ENCODE measurements at regions not wholly inside any gene's neighbourhood (a gene's known extent, or its start where the extent isn't known, plus 50 kb on each side); places are given as distances from the start of the nearest gene placed in this dataset.
"Not testable (repeated sequence)": the region's sequence is repeated elsewhere in the genome, so short reads cannot be mapped to it uniquely, and the experiment has no call there.

DNA sequence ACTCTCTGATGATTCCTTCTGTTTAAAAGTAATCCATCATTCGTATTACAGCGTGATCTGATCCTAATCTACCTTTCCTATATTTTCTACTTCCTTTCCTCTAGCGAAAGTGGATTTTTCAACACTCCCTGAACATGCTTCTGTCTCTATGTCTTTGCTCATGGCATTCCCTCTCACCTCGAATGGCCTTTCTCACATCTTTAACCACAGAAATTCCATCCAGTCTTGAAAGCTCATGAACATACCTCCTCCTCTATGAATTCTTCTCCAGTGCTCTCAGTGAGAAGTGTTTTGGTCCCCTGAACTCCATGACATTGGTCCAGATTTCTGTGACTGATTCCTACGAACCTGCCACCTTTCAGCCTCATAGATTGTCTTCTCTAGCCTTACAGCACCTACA is 323.2 kb downstream of the RAD51AP2 start:
- no peak for TF ChIP-seq ZFP41 (tag by site-specific recombination; IDR thresholded peaks at IDR 0.05; ENCODE audit: borderline replicate concordance)
- no peak for TF ChIP-seq OSR2 (tag by site-specific recombination; IDR thresholded peaks at IDR 0.05)
- no peak for TF ChIP-seq ZNF558 (tag by site-specific recombination; IDR thresholded peaks at IDR 0.05)
- TF ChIP-seq KLF16 (tag by site-specific recombination; IDR thresholded peaks at IDR 0.05): no peak
- TF ChIP-seq RBAK (tag by site-specific recombination; IDR thresholded peaks at IDR 0.05): no peak
- Histone ChIP-seq H3K4me3 (ENCODE audit: low read depth, low read length) (no peak overlapping the region), H3K9me3 (ENCODE audit: control insufficient read depth, insufficient read depth, low read depth, low read length) (no peaks in the 10 kb centered on the region), H3K4me1 (ENCODE audit: control insufficient read depth, insufficient read depth, low read length) (no peaks in the 10 kb centered on the region), H3K27ac (ENCODE audit: extremely low read depth, low read depth, low read length) (no peak overlapping the region), H3K36me3 (ENCODE audit: control insufficient read depth in 2 of 2, insufficient read depth in 1 of 2, low read length in 2 of 2) (no peaks in the 10 kb centered on the region)
- ChIA-PET POLR2A (no interaction called here), CTCF (no interaction called here)

DNA sequence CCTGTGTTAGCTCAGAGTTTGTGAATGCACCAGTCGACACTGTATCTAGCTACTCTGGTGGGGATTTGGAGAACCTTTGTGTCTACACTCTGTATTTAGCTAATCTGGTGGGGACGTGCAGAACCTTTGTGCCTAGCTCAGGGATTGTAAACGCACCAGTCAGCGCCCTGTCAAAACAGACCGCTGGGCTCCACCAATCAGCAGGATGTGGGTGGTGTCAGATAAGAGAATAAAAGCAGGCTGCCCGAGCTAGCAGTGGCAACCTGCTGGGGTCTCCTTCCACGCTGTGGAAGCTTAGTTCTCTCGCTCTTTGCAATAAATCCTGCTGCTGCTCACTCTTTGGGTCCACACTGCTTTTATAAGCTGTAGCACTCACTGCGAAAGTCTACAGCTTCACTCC is 324.2 kb downstream of the RAD51AP2 start:
- Histone ChIP-seq H3K4me1 (ENCODE audit: control insufficient read depth, insufficient read depth, low read length) (no peaks in the 10 kb centered on the region), H3K4me3 (ENCODE audit: low read depth, low read length) (no peak overlapping the region), H3K27ac (ENCODE audit: extremely low read depth, low read depth, low read length) (no peak overlapping the region), H3K9me3 (ENCODE audit: control insufficient read depth, insufficient read depth, low read depth, low read length) (no peaks in the 10 kb centered on the region), H3K36me3 (ENCODE audit: control insufficient read depth in 2 of 2, insufficient read depth in 1 of 2, low read length in 2 of 2) (no peaks in the 10 kb centered on the region)
- TF ChIP-seq, protein P1, sequence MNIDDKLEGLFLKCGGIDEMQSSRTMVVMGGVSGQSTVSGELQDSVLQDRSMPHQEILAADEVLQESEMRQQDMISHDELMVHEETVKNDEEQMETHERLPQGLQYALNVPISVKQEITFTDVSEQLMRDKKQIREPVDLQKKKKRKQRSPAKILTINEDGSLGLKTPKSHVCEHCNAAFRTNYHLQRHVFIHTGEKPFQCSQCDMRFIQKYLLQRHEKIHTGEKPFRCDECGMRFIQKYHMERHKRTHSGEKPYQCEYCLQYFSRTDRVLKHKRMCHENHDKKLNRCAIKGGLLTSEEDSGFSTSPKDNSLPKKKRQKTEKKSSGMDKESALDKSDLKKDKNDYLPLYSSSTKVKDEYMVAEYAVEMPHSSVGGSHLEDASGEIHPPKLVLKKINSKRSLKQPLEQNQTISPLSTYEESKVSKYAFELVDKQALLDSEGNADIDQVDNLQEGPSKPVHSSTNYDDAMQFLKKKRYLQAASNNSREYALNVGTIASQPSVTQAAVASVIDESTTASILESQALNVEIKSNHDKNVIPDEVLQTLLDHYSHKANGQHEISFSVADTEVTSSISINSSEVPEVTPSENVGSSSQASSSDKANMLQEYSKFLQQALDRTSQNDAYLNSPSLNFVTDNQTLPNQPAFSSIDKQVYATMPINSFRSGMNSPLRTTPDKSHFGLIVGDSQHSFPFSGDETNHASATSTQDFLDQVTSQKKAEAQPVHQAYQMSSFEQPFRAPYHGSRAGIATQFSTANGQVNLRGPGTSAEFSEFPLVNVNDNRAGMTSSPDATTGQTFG (tag by site-specific recombination; IDR thresholded peaks at IDR 0.05; ENCODE audit: borderline replicate concordance): no peak
- TF ChIP-seq, protein P2, sequence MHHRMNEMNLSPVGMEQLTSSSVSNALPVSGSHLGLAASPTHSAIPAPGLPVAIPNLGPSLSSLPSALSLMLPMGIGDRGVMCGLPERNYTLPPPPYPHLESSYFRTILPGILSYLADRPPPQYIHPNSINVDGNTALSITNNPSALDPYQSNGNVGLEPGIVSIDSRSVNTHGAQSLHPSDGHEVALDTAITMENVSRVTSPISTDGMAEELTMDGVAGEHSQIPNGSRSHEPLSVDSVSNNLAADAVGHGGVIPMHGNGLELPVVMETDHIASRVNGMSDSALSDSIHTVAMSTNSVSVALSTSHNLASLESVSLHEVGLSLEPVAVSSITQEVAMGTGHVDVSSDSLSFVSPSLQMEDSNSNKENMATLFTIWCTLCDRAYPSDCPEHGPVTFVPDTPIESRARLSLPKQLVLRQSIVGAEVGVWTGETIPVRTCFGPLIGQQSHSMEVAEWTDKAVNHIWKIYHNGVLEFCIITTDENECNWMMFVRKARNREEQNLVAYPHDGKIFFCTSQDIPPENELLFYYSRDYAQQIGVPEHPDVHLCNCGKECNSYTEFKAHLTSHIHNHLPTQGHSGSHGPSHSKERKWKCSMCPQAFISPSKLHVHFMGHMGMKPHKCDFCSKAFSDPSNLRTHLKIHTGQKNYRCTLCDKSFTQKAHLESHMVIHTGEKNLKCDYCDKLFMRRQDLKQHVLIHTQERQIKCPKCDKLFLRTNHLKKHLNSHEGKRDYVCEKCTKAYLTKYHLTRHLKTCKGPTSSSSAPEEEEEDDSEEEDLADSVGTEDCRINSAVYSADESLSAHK (tag by site-specific recombination; IDR thresholded peaks at IDR 0.05): no peak
- TF ChIP-seq, protein P3, sequence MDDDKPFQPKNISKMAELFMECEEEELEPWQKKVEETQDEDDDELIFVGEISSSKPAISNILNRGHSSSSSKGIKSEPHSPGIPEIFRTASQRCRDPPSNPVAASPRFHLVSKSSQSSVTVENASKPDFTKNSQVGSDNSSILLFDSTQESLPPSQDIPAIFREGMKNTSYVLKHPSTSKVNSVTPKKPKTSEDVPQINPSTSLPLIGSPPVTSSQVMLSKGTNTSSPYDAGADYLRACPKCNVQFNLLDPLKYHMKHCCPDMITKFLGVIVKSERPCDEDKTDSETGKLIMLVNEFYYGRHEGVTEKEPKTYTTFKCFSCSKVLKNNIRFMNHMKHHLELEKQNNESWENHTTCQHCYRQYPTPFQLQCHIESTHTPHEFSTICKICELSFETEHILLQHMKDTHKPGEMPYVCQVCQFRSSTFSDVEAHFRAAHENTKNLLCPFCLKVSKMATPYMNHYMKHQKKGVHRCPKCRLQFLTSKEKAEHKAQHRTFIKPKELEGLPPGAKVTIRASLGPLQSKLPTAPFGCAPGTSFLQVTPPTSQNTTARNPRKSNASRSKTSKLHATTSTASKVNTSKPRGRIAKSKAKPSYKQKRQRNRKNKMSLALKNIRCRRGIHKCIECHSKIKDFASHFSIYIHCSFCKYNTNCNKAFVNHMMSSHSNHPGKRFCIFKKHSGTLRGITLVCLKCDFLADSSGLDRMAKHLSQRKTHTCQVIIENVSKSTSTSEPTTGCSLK (tag by site-specific recombination; IDR thresholded peaks at IDR 0.05): no peak
- TF ChIP-seq ZFHX2 (tag by site-specific recombination; conservative IDR thresholded peaks at IDR 0.05) (no peak), ZNF76 (tag by site-specific recombination; IDR thresholded peaks at IDR 0.05; ENCODE audit: borderline replicate concordance, low read depth) (no peak), ZNF248 (tag by site-specific recombination; IDR thresholded peaks at IDR 0.05) (no peak), GLIS2 (tag by site-specific recombination; IDR thresholded peaks at IDR 0.05) (no peak), ZNF701 (tag by site-specific recombination; IDR thresholded peaks at IDR 0.05) (no peak)
- TF ChIP-seq, protein P4, sequence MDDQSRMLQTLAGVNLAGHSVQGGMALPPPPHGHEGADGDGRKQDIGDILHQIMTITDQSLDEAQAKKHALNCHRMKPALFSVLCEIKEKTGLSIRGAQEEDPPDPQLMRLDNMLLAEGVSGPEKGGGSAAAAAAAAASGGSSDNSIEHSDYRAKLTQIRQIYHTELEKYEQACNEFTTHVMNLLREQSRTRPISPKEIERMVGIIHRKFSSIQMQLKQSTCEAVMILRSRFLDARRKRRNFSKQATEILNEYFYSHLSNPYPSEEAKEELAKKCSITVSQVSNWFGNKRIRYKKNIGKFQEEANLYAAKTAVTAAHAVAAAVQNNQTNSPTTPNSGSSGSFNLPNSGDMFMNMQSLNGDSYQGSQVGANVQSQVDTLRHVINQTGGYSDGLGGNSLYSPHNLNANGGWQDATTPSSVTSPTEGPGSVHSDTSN (CRISPR knock-in tag; IDR thresholded peaks at IDR 0.05): no peak
- CTCF ChIA-PET: no interaction called here
- POLR2A ChIA-PET: no interaction called here

DNA sequence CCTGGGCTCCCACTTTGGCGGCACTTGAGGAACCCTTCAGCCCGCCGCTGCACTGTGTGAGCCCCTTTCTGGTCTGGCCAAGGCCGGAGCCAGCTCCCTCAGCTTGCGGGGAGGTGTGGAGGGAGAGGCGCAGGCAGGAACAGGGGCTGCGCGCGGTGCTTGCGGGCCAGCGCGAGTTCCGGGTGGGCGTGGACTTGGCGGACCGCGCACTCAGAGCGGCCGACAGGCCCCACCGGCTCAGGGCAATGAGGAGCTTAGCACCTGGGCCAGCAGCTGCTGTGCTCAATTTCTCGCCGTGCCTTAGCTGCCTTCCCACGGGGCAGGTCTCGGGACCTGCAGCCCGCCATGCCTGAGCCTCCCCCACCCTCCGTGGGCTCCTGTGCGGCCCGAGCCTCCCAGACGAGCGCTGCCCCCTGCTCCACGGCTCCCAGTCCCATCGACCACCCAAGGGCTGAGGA is 324.8 kb downstream of the RAD51AP2 start:
- H3K4me3 ChIP-seq (ENCODE audit: low read depth, low read length); H3K4me1 ChIP-seq (ENCODE audit: control insufficient read depth, insufficient read depth, low read length); POLR2A ChIA-PET; H3K27ac ChIP-seq (ENCODE audit: extremely low read depth, low read depth, low read length); H3K9me3 ChIP-seq (ENCODE audit: control insufficient read depth, insufficient read depth, low read depth, low read length); H3K36me3 ChIP-seq (ENCODE audit: control insufficient read depth in 2 of 2, insufficient read depth in 1 of 2, low read length in 2 of 2); CTCF ChIA-PET: not testable (repeated sequence)
